ENCODE measurements at regions not wholly inside any gene's neighbourhood (a gene's known extent, or its start where the extent isn't known, plus 50 kb on each side); places are given as distances from the start of the nearest gene placed in this dataset.
"Not testable (repeated sequence)": the region's sequence is repeated elsewhere in the genome, so short reads cannot be mapped to it uniquely, and the experiment has no call there.

DNA sequence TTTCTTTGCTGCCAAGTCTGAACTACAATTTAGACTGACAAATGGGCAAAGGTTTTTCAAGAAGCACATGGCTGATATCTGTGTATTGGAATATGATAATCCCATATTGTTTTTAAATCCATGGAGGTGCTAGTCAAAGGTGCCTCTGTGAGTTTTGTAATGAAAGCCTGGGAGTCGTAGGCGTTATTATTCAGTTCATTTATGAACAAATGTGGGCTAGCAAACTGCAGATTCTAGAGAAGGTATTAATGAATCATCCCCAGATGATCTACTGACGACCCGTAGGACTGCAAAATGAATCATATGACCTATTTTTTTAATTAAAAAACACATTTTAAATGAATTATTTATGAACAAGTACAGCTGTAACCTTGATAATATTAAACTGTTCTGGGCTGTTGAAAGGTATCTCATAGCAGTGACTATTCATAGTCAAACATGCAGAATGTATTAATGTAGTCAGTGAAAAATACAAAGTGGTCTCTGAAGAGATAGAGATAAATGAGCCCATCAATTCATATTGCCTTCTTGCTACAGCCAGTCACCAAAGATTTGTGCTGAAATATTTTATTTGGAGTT lies 1317.8 kb upstream of the MAP3K7 start:
- TF ChIP-seq, protein P1, sequence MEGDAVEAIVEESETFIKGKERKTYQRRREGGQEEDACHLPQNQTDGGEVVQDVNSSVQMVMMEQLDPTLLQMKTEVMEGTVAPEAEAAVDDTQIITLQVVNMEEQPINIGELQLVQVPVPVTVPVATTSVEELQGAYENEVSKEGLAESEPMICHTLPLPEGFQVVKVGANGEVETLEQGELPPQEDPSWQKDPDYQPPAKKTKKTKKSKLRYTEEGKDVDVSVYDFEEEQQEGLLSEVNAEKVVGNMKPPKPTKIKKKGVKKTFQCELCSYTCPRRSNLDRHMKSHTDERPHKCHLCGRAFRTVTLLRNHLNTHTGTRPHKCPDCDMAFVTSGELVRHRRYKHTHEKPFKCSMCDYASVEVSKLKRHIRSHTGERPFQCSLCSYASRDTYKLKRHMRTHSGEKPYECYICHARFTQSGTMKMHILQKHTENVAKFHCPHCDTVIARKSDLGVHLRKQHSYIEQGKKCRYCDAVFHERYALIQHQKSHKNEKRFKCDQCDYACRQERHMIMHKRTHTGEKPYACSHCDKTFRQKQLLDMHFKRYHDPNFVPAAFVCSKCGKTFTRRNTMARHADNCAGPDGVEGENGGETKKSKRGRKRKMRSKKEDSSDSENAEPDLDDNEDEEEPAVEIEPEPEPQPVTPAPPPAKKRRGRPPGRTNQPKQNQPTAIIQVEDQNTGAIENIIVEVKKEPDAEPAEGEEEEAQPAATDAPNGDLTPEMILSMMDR (IDR thresholded peaks at IDR 0.05) = no peak
- TF ChIP-seq POLR2A (IDR thresholded peaks at IDR 0.05) (no peak), POLR2AphosphoS5 (IDR thresholded peaks at IDR 0.05) (no peak)
- Histone ChIP-seq H3K9me3 (no peaks in the 10 kb centered on the region), H3K27me3 (no peaks in the 10 kb centered on the region), H3K4me3 (no peak overlapping the region), H3K36me3 (no peaks in the 10 kb centered on the region), H3K4me1 (no peaks in the 10 kb centered on the region), H3K27ac (no peak overlapping the region)
- no peak for DNase-seq (ENCODE audit: low spot score in 2 of 2)
- intact Hi-C loops (cut with DNase I; ENCODE audit: low total_unique reads) = no loop called here

DNA sequence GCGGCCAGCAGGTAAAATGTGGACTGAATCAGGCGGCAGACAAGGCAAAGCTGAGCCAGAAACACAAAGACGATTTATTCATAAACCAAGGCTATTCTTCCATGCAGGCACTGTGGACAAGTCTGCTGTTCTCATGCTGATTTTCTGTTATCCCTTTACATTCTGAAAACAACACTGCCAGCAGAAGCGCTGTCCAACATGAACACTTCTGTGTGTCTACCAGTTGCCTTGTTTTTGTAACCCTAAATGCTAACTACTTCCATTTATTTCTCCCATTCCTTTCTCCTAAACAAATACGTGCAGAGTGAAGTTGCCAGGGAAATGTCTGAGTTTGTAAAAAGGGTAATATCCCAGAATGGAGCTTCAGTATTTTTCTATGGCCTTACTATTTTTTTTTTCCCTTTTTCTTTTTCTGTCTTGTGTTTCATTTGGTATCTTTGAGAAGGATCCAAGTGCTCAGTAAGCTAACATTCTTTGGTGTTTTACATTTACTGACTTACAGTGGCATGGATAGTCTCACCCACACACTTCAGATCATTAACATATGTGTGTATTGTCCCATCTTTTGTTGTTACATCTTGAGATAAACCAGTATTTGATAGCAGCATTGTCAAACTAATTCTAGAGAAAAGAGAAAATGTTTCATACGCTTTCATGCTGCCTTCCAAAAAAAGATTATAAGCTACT lies 1308.9 kb upstream of the MAP3K7 start:
- H3K9me3 ChIP-seq = peaks cover 0 to 10% of the 10 kb centered on the region in 2 donors
- H3K4me1 ChIP-seq = no peaks in the 10 kb centered on the region
- DNase-seq (ENCODE audit: low spot score in 2 of 2) = no peak
- TF ChIP-seq POLR2A (IDR thresholded peaks at IDR 0.05) = no peak
- TF ChIP-seq, protein P1 (IDR thresholded peaks at IDR 0.05) = no peak
- no peak for TF ChIP-seq POLR2AphosphoS5 (IDR thresholded peaks at IDR 0.05)
- no peak overlapping the region for H3K4me3 ChIP-seq
- intact Hi-C loops (cut with DNase I; ENCODE audit: low total_unique reads) = loop anchor here (5.0 kb wide), 1 partner anchor 703 kb away; no protein-coding TSS in a partner anchor
- H3K27ac ChIP-seq = no peak overlapping the region
- H3K27me3 ChIP-seq = no peaks in the 10 kb centered on the region
- H3K36me3 ChIP-seq = no peaks in the 10 kb centered on the region

DNA sequence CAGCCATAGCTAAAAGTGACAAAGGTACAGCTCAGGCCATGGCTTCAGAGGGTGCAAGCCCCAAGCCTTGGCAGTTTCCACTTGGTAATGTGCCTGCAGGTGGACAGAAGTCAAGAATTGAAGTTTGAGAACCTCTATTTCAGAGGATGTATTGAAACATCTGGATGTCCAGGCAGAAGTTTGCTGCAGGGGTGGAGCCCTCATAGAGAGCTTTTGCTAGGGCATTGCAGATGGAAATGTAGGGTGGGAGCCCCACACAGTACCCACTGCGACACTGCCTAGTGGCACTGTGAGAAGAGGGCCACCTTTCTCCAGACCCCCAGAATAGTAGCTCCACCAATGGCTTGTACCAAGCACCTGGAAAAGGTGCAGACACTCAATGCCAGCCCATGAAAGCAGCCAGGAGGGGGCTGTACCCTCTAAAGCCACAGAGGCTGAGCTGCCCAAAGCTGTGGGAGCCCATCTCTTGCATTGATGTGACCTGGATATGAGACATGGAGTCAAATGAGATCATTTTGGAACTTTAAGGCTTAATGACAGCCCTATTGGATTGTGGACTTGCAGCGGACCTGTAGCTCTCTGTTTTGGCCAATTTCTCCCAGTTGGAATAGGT lies 1299.4 kb upstream of the MAP3K7 start:
- no peaks in the 10 kb centered on the region for H3K27me3 ChIP-seq

DNA sequence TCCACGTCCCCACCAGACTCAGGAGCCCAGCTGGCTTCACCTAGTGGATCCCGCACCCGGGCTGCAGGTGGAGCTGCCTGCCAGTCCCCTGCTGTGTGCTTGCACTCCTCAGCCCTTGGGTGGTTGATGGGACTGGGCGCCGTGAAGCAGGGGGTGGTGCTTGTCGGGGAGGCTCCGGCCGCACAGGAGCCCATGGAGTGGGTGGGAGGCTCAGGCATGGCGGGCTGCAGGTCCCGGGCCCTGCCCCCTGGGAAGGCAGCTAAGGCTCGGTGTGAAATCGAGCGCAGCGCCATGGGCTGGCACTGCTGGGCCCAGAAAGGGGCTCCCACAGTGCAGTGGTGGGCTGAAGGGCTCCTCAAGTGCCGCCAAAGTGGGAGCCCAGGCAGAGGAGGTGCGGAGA lies 1294.9 kb upstream of the MAP3K7 start:
- H3K27ac ChIP-seq; H3K4me1 ChIP-seq; DNase-seq (ENCODE audit: low spot score in 2 of 2); intact Hi-C loops (cut with DNase I; ENCODE audit: low total_unique reads); H3K27me3 ChIP-seq; H3K36me3 ChIP-seq; H3K4me3 ChIP-seq: not testable (repeated sequence)
- H3K9me3 ChIP-seq = peaks cover 9 to 16% of the 10 kb centered on the region in 2 donors

More for the DNA sequence above, 1299.4 kb upstream of the MAP3K7 start:
- H3K9me3 ChIP-seq = peaks cover 9 to 24% of the 10 kb centered on the region in 2 donors
- DNase-seq (ENCODE audit: low spot score in 2 of 2) = no peak
- H3K27ac ChIP-seq = no peak overlapping the region
- no peak for TF ChIP-seq POLR2A (IDR thresholded peaks at IDR 0.05)
- TF ChIP-seq POLR2AphosphoS5 (IDR thresholded peaks at IDR 0.05) = no peak
- TF ChIP-seq, protein P1 (IDR thresholded peaks at IDR 0.05) = no peak
- intact Hi-C loops (cut with DNase I; ENCODE audit: low total_unique reads) = no loop called here
- no peaks in the 10 kb centered on the region for H3K4me1 ChIP-seq
- H3K36me3 ChIP-seq = no peaks in the 10 kb centered on the region
- H3K4me3 ChIP-seq = no peak overlapping the region

DNA sequence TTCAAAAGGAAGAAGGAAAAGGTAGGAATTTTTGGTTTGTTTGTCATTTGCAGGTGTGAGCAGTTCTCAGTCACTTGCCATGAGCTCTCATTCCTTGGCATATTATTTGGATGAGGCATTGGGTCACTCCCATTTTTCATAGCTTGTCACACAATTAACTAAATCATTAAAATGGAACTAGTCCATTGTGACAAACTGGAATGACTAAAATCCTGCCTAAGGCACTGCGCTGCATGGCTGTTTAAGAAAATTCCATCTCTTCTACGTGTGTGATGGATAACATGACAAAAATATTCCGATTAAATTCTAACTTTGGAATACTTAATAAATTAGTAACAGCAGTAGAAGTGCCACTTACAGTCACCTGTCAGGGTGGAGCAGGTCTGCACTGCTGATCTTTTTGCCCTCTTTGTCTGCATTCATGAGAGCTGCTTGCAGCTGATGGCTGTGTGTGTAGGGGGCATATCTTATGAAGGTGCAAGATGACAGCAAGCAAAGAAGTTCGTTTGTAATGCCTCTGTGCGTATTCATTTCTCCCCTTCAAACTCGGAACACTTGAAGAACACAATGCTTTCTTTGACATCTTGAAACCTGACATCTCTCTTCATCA lies 1292.6 kb upstream of the MAP3K7 start:
- no peak for DNase-seq (ENCODE audit: low spot score in 2 of 2)
- peaks cover 0 to 4% of the 10 kb centered on the region in 2 donors for H3K9me3 ChIP-seq
- no peaks in the 10 kb centered on the region for H3K27me3 ChIP-seq
- H3K4me3 ChIP-seq = no peak overlapping the region
- intact Hi-C loops (cut with DNase I; ENCODE audit: low total_unique reads) = no loop called here
- no peaks in the 10 kb centered on the region for H3K4me1 ChIP-seq
- no peak overlapping the region for H3K27ac ChIP-seq
- TF ChIP-seq, protein P1 (IDR thresholded peaks at IDR 0.05) = no peak
- TF ChIP-seq POLR2AphosphoS5 (IDR thresholded peaks at IDR 0.05) (no peak), POLR2A (IDR thresholded peaks at IDR 0.05) (no peak)
- no peaks in the 10 kb centered on the region for H3K36me3 ChIP-seq

Measured in breast epithelium (tissue), 4 donors.